K562 (cell line): ENCODE measurements at regions not wholly inside any gene's neighbourhood (a gene's known extent, or its start where the extent isn't known, plus 50 kb on each side); places are given as distances from the start of the nearest gene placed in this dataset.

Source experiments
- ATAC-seq: fragments of 200-7000 bp; cut with Tn5 transposase; 3 replicates; pipeline ENCODE4 v1.9.1; 2020; ENCODE audit warnings: moderate library complexity
- BruUV-seq: library from RNA; stranded (reverse); fragments of 400-500 nt; replicated peaks from 2 replicates; lab custom pipeline; 2021; lab: Mats Ljungman, UMichigan
- CTCF ChIA-PET: fragments of 300-600 bp; formaldehyde crosslinking; extraction: SDS; loops from one replicate; lab custom pipeline; 2021; ENCODE audit warnings: low intra/inter-chr PET ratio; lab: Yijun Ruan, JAX
- POLR2A ChIA-PET: fragments of 300-600, 350-650 bp; sonication (Branson Sonifier 250); formaldehyde crosslinking; extraction: SDS; loops from one replicate; lab custom pipeline; 2021; ENCODE audit warnings: antibody characterized with exemption, inconsistent platforms; lab: Yijun Ruan, JAX
- DNase-seq, 4 experiments: peaks; one replicate each; pipeline versions ENCODE4 v3.0.0 to v3.0.0-alpha.2; 2011 to 2018; ENCODE audit warnings: low spot score in 3 of 4, mixed read lengths in 3 of 4; ENCODE audit errors: extremely low read depth in 1 of 4
- FAIRE-seq: peaks from 2 replicates; lab custom pipeline; 2011; peaks lifted over from hg19 to GRCh38; lab: Jason Lieb, UNC
- H2AFZ ChIP-seq: 2 replicates; pipeline ENCODE4 v1.6.0; 2011; ENCODE audit warnings: low read depth, low read length, control low read depth, inconsistent platforms
- H3K27ac ChIP-seq: fragments of 200-600 bp; 3 replicates; pipeline ENCODE4 v1.8.0; 2011; ENCODE audit warnings: low read depth, mild to moderate bottlenecking, control low read depth, inconsistent platforms, low read length, moderate library complexity, mixed read lengths; ENCODE audit errors: extremely low read depth
- H3K27me3 ChIP-seq, 2 experiments: fragments of 300-600 bp in 1 of 2; 2 replicates in 1 of 2; 3 replicates in 1 of 2; pipeline versions ENCODE4 v1.6.0 to v1.8.0; 2011; ENCODE audit warnings: inconsistent platforms in 2 of 2, low read length in 2 of 2, mild to moderate bottlenecking in 1 of 2, mixed read lengths in 1 of 2, moderate library complexity in 1 of 2; ENCODE audit not compliant: control insufficient read depth in 2 of 2, insufficient read depth in 2 of 2
- H3K36me3 ChIP-seq: fragments of 300-600 bp; 3 replicates; pipeline ENCODE4 v1.8.0; 2011; ENCODE audit warnings: mild to moderate bottlenecking, low read length, inconsistent platforms; ENCODE audit not compliant: control insufficient read depth, insufficient read depth
- H3K4me1 ChIP-seq, 2 experiments: fragments of 200-600 bp in 1 of 2; replicated peaks in 1 of 2; 2 replicates in 1 of 2; 3 replicates in 1 of 2; pipeline versions ENCODE4 v1.5.1 to v1.8.0; 2011; ENCODE audit warnings: inconsistent platforms in 2 of 2, low read length in 2 of 2, mild to moderate bottlenecking in 1 of 2, mixed read lengths in 1 of 2, moderate library complexity in 1 of 2; ENCODE audit not compliant: control insufficient read depth in 2 of 2, insufficient read depth in 2 of 2
- H3K4me2 ChIP-seq: 2 replicates; pipeline ENCODE4 v1.6.1; 2011; ENCODE audit warnings: low read length, control low read depth, inconsistent platforms, mixed read lengths; ENCODE audit not compliant: insufficient read depth
- H3K4me3 ChIP-seq: fragments of 200-600 bp; sonication (generic), shearing (Covaris generic); 2 replicates; pipeline ENCODE4 v1.5.1; 2016; ENCODE audit warnings: control low read depth, inconsistent platforms
- H3K79me2 ChIP-seq: fragments of 200-600 bp; 3 replicates; pipeline ENCODE4 v1.8.0; 2011; ENCODE audit warnings: low read length, inconsistent platforms; ENCODE audit not compliant: control insufficient read depth, insufficient read depth
- H3K9ac ChIP-seq, 2 experiments: 2 replicates each; pipeline versions ENCODE4 v1.6.0 to v1.6.1; 2011; ENCODE audit warnings: low read depth in 2 of 2, low read length in 2 of 2, control low read depth in 1 of 2, inconsistent platforms in 1 of 2, mild to moderate bottlenecking in 1 of 2, mixed read lengths in 1 of 2; ENCODE audit not compliant: insufficient read depth in 1 of 2
- H3K9me1 ChIP-seq: one replicate; pipeline ENCODE4 v1.6.0; 2011; ENCODE audit warnings: inconsistent platforms, mild to moderate bottlenecking, low read length, moderate library complexity; ENCODE audit not compliant: control insufficient read depth, insufficient read depth
- H3K9me3 ChIP-seq: replicated peaks from 2 replicates; pipeline ENCODE4 v1.5.1; 2011; ENCODE audit warnings: low read depth, low read length, inconsistent platforms; ENCODE audit not compliant: control insufficient read depth, insufficient read depth
- H4K20me1 ChIP-seq: replicated peaks from 2 replicates; pipeline ENCODE4 v1.6.1; 2011; ENCODE audit warnings: low read length, inconsistent platforms, mixed read lengths; ENCODE audit not compliant: control insufficient read depth, insufficient read depth
- CEBPG ChIP-seq, 3 experiments: fragments of 200-800 bp in 1 of 3; sonication (Bioruptor generic) in 1 of 3; sonication (generic) in 1 of 3; formaldehyde crosslinking in 1 of 3; IDR thresholded peaks in 2 of 3; conservative IDR thresholded peaks in 1 of 3; 2 replicates each; pipeline versions ENCODE4 v1.6.1 to v1.8.0; 2016 to 2022; ENCODE audit warnings: missing compliant biosample characterization in 2 of 3, missing genetic modification characterization in 2 of 3, mild to moderate bottlenecking in 1 of 3, missing genetic modification reagents in 1 of 3
- FOXK2 ChIP-seq, 2 experiments: fragments of 450-650 bp; IDR thresholded peaks in 1 of 2; conservative IDR thresholded peaks in 1 of 2; 2 replicates each; pipeline ENCODE4 v1.6.1; 2016; ENCODE audit warnings: low read depth in 2 of 2, mild to moderate bottlenecking in 1 of 2
- GABPB2 ChIP-seq: fragments of 250-450 bp; sonication (Bioruptor Pico); conservative IDR thresholded peaks from 2 replicates; pipeline ENCODE4 v1.5.1; 2021; ENCODE audit warnings: mild to moderate bottlenecking
- NEUROD1 ChIP-seq: fragments of 150-350 bp; IDR thresholded peaks from 2 replicates; pipeline ENCODE4 v1.6.1; 2014; ENCODE audit warnings: borderline replicate concordance, low read length, low read depth; ENCODE audit not compliant: partially characterized antibody
- NONO ChIP-seq, 2 experiments: fragments of 200-400 bp in 1 of 2; fragments of 450-650 bp in 1 of 2; formaldehyde crosslinking in 1 of 2; IDR thresholded peaks; 2 replicates each; pipeline ENCODE4 v1.6.1; 2017; ENCODE audit warnings: low read depth in 2 of 2, mild to moderate bottlenecking in 2 of 2, moderate library complexity in 2 of 2, low read length in 1 of 2
- POLR3A ChIP-seq: IDR thresholded peaks from 2 replicates; pipeline ENCODE4 v1.6.1; 2011; ENCODE audit warnings: borderline replicate concordance, mild to moderate bottlenecking, moderate library complexity; ENCODE audit not compliant: insufficient read length, insufficient read depth; ENCODE audit errors: extremely low read depth
- SMARCA4 ChIP-seq: fragments of 450-650 bp; IDR thresholded peaks from 2 replicates; pipeline ENCODE4 v1.6.1; 2016
- SPI1 ChIP-seq: IDR thresholded peaks from 2 replicates; pipeline ENCODE4 v1.6.1; 2011; ENCODE audit warnings: low read depth, low read length, control low read depth, borderline replicate concordance
- STAT5A ChIP-seq: IDR thresholded peaks from 2 replicates; pipeline ENCODE4 v1.6.1; 2012; ENCODE audit warnings: low read length, inconsistent platforms, borderline replicate concordance
- ZBED1 ChIP-seq: IDR thresholded peaks from 2 replicates; pipeline ENCODE4 v1.6.1; 2014
- ZFP30 ChIP-seq: fragments of 250-450 bp; sonication (Bioruptor Pico); IDR thresholded peaks from 2 replicates; pipeline ENCODE4 v1.8.0; 2022; ENCODE audit warnings: moderate library complexity, mild to moderate bottlenecking, inconsistent platforms, borderline replicate concordance
- ZNF134 ChIP-seq: fragments of 250-450 bp; sonication (Bioruptor Pico); conservative IDR thresholded peaks from 2 replicates; pipeline ENCODE4 v1.4.0; 2020
- ZNF311 ChIP-seq: fragments of 250-450 bp; sonication (Bioruptor Pico); IDR thresholded peaks from 2 replicates; pipeline ENCODE4 v1.4.0; 2020; ENCODE audit warnings: mild to moderate bottlenecking, moderate library complexity
- ZNF695 ChIP-seq: fragments of 450-650 bp; formaldehyde crosslinking; IDR thresholded peaks from 2 replicates; pipeline ENCODE4 v1.4.0; 2020; ENCODE audit warnings: mild to moderate bottlenecking, moderate library complexity
- WGBS: fragments of 100-300 bp; shearing (Covaris generic); methylation state at CpG from one replicate; pipeline ENCODE4 v1.1.6; 2016; ENCODE audit warnings: low coverage, mixed read lengths; ENCODE audit not compliant: insufficient coverage; ENCODE audit errors: missing lambda C conversion rate; 5-methylcytosine and 5-hydroxymethylcytosine counted together
- in situ Hi-C: fragments of 300-500 bp; cut with MboI; formaldehyde crosslinking; loops from 4 replicates; pipeline ENCODE4 v1.15.0; 2018; ENCODE audit warnings: inconsistent platforms, mixed read lengths
- intact Hi-C: fragments of 100-400 bp; cut with micrococcal nuclease; formaldehyde crosslinking; loops from 2 replicates; pipeline ENCODE4 v1.14.2; 2022
- TF ChIP-seq, protein P1 (sequence below): fragments of 250-450 bp; sonication (Bioruptor Pico); IDR thresholded peaks from 2 replicates; pipeline ENCODE4 v1.8.0; 2021; ENCODE audit warnings: borderline replicate concordance, mild to moderate bottlenecking, moderate library complexity; ENCODE audit not compliant: poor library complexity, severe bottlenecking
- TF ChIP-seq, protein P2 (sequence below), 2 experiments: fragments of 250-450 bp in 1 of 2; fragments of 450-650 bp in 1 of 2; sonication (Bioruptor Pico) in 1 of 2; IDR thresholded peaks; 2 replicates each; pipeline versions ENCODE4 v1.6.1 to v1.8.0; 2016 to 2021; ENCODE audit warnings: mild to moderate bottlenecking in 2 of 2, moderate library complexity in 2 of 2, missing compliant biosample characterization in 1 of 2, missing genetic modification characterization in 1 of 2
- TF ChIP-seq, protein P3 (sequence below): sonication (generic); formaldehyde crosslinking; IDR thresholded peaks from 2 replicates; pipeline ENCODE4 v1.8.1; 2023; ENCODE audit warnings: mild to moderate bottlenecking, missing genetic modification reagents
- TF ChIP-seq, protein P4 (sequence below): sonication (generic); formaldehyde crosslinking; IDR thresholded peaks from 2 replicates; pipeline ENCODE4 v1.8.1; 2023; ENCODE audit warnings: mild to moderate bottlenecking, missing genetic modification reagents, moderate library complexity

DNA sequence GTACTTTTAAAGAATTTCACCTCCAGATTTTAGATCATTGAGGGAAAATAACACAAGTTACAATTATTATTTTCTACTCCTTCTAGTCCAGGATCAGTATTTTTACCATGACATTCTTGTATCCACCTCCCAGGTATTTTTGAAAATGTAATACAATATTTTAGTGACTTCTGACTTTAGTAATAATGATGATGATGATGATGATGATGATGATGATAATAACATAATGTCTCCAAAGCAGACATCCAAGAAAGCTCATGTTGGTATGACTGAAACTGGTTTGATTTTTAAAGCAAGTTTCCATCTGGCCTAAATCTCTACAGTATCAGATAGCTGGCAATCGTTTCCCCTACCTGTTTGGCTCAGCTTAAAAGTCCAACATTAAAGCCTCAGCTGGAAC lies 140.0 kb upstream of the GULP1 start:
- Histone ChIP-seq H3K36me3 (no peaks in the 10 kb centered on the region), H3K27ac (no peak overlapping the region), H3K4me3 (no peak overlapping the region), H3K9ac (no peak overlapping the region), H3K79me2 (no peaks in the 10 kb centered on the region), H3K4me1 (no peaks in the 10 kb centered on the region), H3K9me1 (no peaks in the 10 kb centered on the region), H2AFZ (no peak overlapping the region), H4K20me1 (no peaks in the 10 kb centered on the region), H3K27me3 (no peaks in the 10 kb centered on the region), H3K9me3 (no peaks in the 10 kb centered on the region), H3K4me2 (no peak overlapping the region)
- intact Hi-C loops (no loop called here), in situ Hi-C loops (no loop called here)
- CTCF ChIA-PET, result no interaction called here
- no TSS peak for BruUV-seq
- no peak for ATAC-seq
- no peak for DNase-seq
- POLR2A ChIA-PET, result no interaction called here
- FAIRE-seq, result no peak
- 10% methylated on average over 1 of the region's 1 CpG for WGBS
- TF ChIP-seq ZFP30, result no peak
- TF ChIP-seq, protein P1, sequence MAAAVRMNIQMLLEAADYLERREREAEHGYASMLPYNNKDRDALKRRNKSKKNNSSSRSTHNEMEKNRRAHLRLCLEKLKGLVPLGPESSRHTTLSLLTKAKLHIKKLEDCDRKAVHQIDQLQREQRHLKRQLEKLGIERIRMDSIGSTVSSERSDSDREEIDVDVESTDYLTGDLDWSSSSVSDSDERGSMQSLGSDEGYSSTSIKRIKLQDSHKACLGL (CRISPR knock-in tag), result no peak
- no peak for TF ChIP-seq NEUROD1
- TF ChIP-seq, protein P2, sequence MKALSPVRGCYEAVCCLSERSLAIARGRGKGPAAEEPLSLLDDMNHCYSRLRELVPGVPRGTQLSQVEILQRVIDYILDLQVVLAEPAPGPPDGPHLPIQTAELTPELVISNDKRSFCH (CRISPR knock-in tag; IDR thresholded peaks at IDR 0.05), result no peak
- TF ChIP-seq, protein P2 (tag; IDR thresholded peaks at IDR 0.05), result no peak
- TF ChIP-seq, protein P3, sequence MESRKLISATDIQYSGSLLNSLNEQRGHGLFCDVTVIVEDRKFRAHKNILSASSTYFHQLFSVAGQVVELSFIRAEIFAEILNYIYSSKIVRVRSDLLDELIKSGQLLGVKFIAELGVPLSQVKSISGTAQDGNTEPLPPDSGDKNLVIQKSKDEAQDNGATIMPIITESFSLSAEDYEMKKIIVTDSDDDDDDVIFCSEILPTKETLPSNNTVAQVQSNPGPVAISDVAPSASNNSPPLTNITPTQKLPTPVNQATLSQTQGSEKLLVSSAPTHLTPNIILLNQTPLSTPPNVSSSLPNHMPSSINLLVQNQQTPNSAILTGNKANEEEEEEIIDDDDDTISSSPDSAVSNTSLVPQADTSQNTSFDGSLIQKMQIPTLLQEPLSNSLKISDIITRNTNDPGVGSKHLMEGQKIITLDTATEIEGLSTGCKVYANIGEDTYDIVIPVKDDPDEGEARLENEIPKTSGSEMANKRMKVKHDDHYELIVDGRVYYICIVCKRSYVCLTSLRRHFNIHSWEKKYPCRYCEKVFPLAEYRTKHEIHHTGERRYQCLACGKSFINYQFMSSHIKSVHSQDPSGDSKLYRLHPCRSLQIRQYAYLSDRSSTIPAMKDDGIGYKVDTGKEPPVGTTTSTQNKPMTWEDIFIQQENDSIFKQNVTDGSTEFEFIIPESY, result no peak
- TF ChIP-seq SPI1, result no peak
- no peak for TF ChIP-seq ZNF134
- TF ChIP-seq STAT5A, result no peak
- TF ChIP-seq ZBED1, result no peak
- TF ChIP-seq CEBPG (CRISPR knock-in tag; IDR thresholded peaks at IDR 0.05), result no peak
- TF ChIP-seq CEBPG (tag; conservative IDR thresholded peaks at IDR 0.05 in 1 of 2, IDR thresholded peaks at IDR 0.05 in 1 of 2), result no peak
- no peak for TF ChIP-seq SMARCA4
- TF ChIP-seq NONO (IDR thresholded peaks at IDR 0.05; ENCODE audit: low read depth in 2 of 2, low read length in 1 of 2), result no peak
- TF ChIP-seq FOXK2 (conservative IDR thresholded peaks at IDR 0.05 in 1 of 2, IDR thresholded peaks at IDR 0.05 in 1 of 2; ENCODE audit: low read depth in 2 of 2), result no peak
- no peak for TF ChIP-seq GABPB2 (CRISPR knock-in tag)
- TF ChIP-seq ZNF311 (CRISPR knock-in tag), result no peak
- TF ChIP-seq, protein P4, sequence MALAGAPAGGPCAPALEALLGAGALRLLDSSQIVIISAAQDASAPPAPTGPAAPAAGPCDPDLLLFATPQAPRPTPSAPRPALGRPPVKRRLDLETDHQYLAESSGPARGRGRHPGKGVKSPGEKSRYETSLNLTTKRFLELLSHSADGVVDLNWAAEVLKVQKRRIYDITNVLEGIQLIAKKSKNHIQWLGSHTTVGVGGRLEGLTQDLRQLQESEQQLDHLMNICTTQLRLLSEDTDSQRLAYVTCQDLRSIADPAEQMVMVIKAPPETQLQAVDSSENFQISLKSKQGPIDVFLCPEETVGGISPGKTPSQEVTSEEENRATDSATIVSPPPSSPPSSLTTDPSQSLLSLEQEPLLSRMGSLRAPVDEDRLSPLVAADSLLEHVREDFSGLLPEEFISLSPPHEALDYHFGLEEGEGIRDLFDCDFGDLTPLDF (CRISPR knock-in tag), result no peak
- no peak for TF ChIP-seq ZNF695 (CRISPR knock-in tag)
- no peak for TF ChIP-seq POLR3A
